SK-N-SH (cell line): ENCODE measurements at regions not wholly inside any gene's neighbourhood (a gene's known extent, or its start where the extent isn't known, plus 50 kb on each side); places are given as distances from the start of the nearest gene placed in this dataset.

Experiments
- CTCF ChIA-PET: fragments of 300-600, 350-600 bp; formaldehyde crosslinking; extraction: SDS; loops from one replicate; lab custom pipeline; 2021; lab: Yijun Ruan, JAX
- POLR2A ChIA-PET: fragments of 350-600 bp; sonication (Branson Sonifier 250); formaldehyde crosslinking; extraction: SDS; loops from one replicate; lab custom pipeline; 2020; ENCODE audit warnings: antibody characterized with exemption, inconsistent platforms; lab: Yijun Ruan, JAX
- DNase-seq: peaks from one replicate; pipeline ENCODE4 v3.0.0; 2012
- H2AFZ ChIP-seq: fragments of 200-600 bp; sonication (generic); 2 replicates; pipeline ENCODE4 v1.8.1; 2016; ENCODE audit warnings: antibody characterized with exemption, mild to moderate bottlenecking, low read depth
- H3F3A ChIP-seq: fragments of 200-600 bp; sonication (generic); replicated peaks from 2 replicates; pipeline ENCODE3; 2016; ENCODE audit warnings: antibody characterized with exemption, mild to moderate bottlenecking; ENCODE audit not compliant: insufficient read depth
- H3K27ac ChIP-seq, 2 experiments: fragments of 200-500 bp in 1 of 2; fragments of 200-600 bp in 1 of 2; sonication (Bioruptor generic) in 1 of 2; sonication (generic), shearing (Covaris generic) in 1 of 2; 2 replicates each; pipeline versions ENCODE4 v1.5.1 to v1.6.1; 2014 to 2016; ENCODE audit warnings: low read depth in 2 of 2, inconsistent platforms in 1 of 2, low read length in 1 of 2, mild to moderate bottlenecking in 1 of 2, mixed read lengths in 1 of 2
- H3K27me3 ChIP-seq: fragments of 200-600 bp; sonication (generic), shearing (Covaris generic); 2 replicates; pipeline ENCODE4 v1.6.1; 2016; ENCODE audit warnings: mixed run types; ENCODE audit not compliant: insufficient read depth
- H3K36me3 ChIP-seq, 2 experiments: fragments of 200-500 bp in 1 of 2; fragments of 200-600 bp in 1 of 2; sonication (Bioruptor generic) in 1 of 2; sonication (generic) in 1 of 2; replicated peaks in 1 of 2; 2 replicates each; pipeline versions ENCODE3 to v1.5.1; 2014 to 2016; ENCODE audit warnings: low read length in 1 of 2, mild to moderate bottlenecking in 1 of 2; ENCODE audit not compliant: insufficient read depth in 2 of 2, control insufficient read depth in 1 of 2
- H3K4me1 ChIP-seq, 2 experiments: fragments of 200-500 bp in 1 of 2; fragments of 200-600 bp in 1 of 2; sonication (Bioruptor generic) in 1 of 2; sonication (generic), shearing (Covaris generic) in 1 of 2; 2 replicates each; pipeline versions ENCODE4 v1.5.1 to v1.6.1; 2014 to 2016; ENCODE audit warnings: low read depth in 1 of 2, low read length in 1 of 2, mixed run types in 1 of 2; ENCODE audit not compliant: insufficient read depth in 2 of 2, control insufficient read depth in 1 of 2
- H3K4me2 ChIP-seq: fragments of 200-600 bp; sonication (generic), shearing (Covaris generic); 2 replicates; pipeline ENCODE4 v1.6.1; 2017; ENCODE audit warnings: mixed run types
- H3K4me3 ChIP-seq, 2 experiments: fragments of 200-500 bp in 1 of 2; fragments of 200-600 bp in 1 of 2; sonication (Bioruptor generic) in 1 of 2; sonication (generic), shearing (Covaris generic) in 1 of 2; 2 replicates each; pipeline versions ENCODE4 v1.5.1 to v1.8.1; 2014 to 2016; ENCODE audit warnings: low read depth in 2 of 2, inconsistent platforms in 1 of 2, low read length in 1 of 2, mild to moderate bottlenecking in 1 of 2, mixed read lengths in 1 of 2, moderate library complexity in 1 of 2
- H3K79me2 ChIP-seq: fragments of 200-600 bp; sonication (generic); 2 replicates; pipeline ENCODE4 v1.8.1; 2017; ENCODE audit warnings: mild to moderate bottlenecking; ENCODE audit not compliant: insufficient read depth
- H3K9ac ChIP-seq: fragments of 200-600 bp; sonication (generic); 2 replicates; pipeline ENCODE4 v1.6.1; 2017; ENCODE audit warnings: mixed run types
- H3K9me2 ChIP-seq: fragments of 200-600 bp; sonication (generic); 2 replicates; pipeline ENCODE4 v1.6.1; 2017; ENCODE audit warnings: mixed run types
- H3K9me3 ChIP-seq: fragments of 200-600 bp; sonication (generic); 2 replicates; pipeline ENCODE4 v1.6.1; 2017; ENCODE audit warnings: mixed run types, mild to moderate bottlenecking, moderate library complexity
- H4K20me1 ChIP-seq: fragments of 200-600 bp; sonication (generic); 2 replicates; pipeline ENCODE4 v1.6.1; 2017; ENCODE audit warnings: mild to moderate bottlenecking, mixed run types; ENCODE audit not compliant: insufficient read depth
- CHD2 ChIP-seq: fragments of 150-350 bp; IDR thresholded peaks from 2 replicates; pipeline ENCODE4 v1.6.1; 2018; ENCODE audit warnings: low read length; ENCODE audit not compliant: partially characterized antibody
- ELF1 ChIP-seq: IDR thresholded peaks from 2 replicates; pipeline ENCODE4 v1.4.0; 2012
- EZH2phosphoT487 ChIP-seq: fragments of 200-600 bp; sonication (generic); IDR thresholded peaks from 2 replicates; pipeline ENCODE4 v1.6.1; 2017; ENCODE audit warnings: low read depth, mixed run types, mild to moderate bottlenecking, antibody characterized with exemption, moderate library complexity, borderline replicate concordance
- FOSL2 ChIP-seq: IDR thresholded peaks from 2 replicates; pipeline ENCODE4 v1.4.0; 2012; ENCODE audit warnings: low read depth, mild to moderate bottlenecking, moderate library complexity, borderline replicate concordance
- FOXM1 ChIP-seq: IDR thresholded peaks from 2 replicates; pipeline ENCODE4 v1.4.0; 2012; ENCODE audit warnings: low read depth, mild to moderate bottlenecking
- GABPA ChIP-seq: IDR thresholded peaks from 2 replicates; pipeline ENCODE4 v1.4.0; 2012; ENCODE audit warnings: low read depth, mild to moderate bottlenecking
- JUND ChIP-seq: IDR thresholded peaks from 2 replicates; pipeline ENCODE4 v1.4.0; 2012
- MAX ChIP-seq: IDR thresholded peaks from 2 replicates; pipeline ENCODE4 v1.4.0; 2012; ENCODE audit warnings: low read depth
- MEF2A ChIP-seq: IDR thresholded peaks from 2 replicates; pipeline ENCODE4 v1.4.0; 2012; ENCODE audit warnings: low read depth, borderline replicate concordance
- MXI1 ChIP-seq: IDR thresholded peaks from 2 replicates; pipeline ENCODE4 v1.6.1; 2012; ENCODE audit warnings: mild to moderate bottlenecking, low read depth, low read length, improper control_type of control experiment
- POLR2AphosphoS5 ChIP-seq: IDR thresholded peaks from 2 replicates; pipeline ENCODE4 v1.6.1; 2012; ENCODE audit warnings: low read depth, low read length
- RAD21 ChIP-seq: IDR thresholded peaks from 2 replicates; pipeline ENCODE4 v1.6.1; 2012; ENCODE audit warnings: mild to moderate bottlenecking, low read length
- RCOR1 ChIP-seq: fragments of 150-350 bp; IDR thresholded peaks from 2 replicates; pipeline ENCODE4 v1.6.1; 2017; ENCODE audit warnings: antibody characterized with exemption, low read length
- REST ChIP-seq: IDR thresholded peaks from 2 replicates; pipeline ENCODE4 v1.6.1; 2012; ENCODE audit warnings: mild to moderate bottlenecking, low read depth, low read length, moderate library complexity
- RFX5 ChIP-seq: IDR thresholded peaks from 2 replicates; pipeline ENCODE4 v1.6.1; 2012; ENCODE audit warnings: mild to moderate bottlenecking, improper control_type of control experiment, low read length
- RXRA ChIP-seq: IDR thresholded peaks from 2 replicates; pipeline ENCODE4 v1.4.0; 2012; ENCODE audit warnings: low read depth, mild to moderate bottlenecking, borderline replicate concordance
- SIN3A ChIP-seq: IDR thresholded peaks from 2 replicates; pipeline ENCODE4 v1.6.1; 2012; ENCODE audit warnings: low read depth, mild to moderate bottlenecking, low read length, moderate library complexity, borderline replicate concordance
- TCF12 ChIP-seq: IDR thresholded peaks from 2 replicates; pipeline ENCODE4 v1.4.0; 2012
- TEAD4 ChIP-seq: IDR thresholded peaks from 2 replicates; pipeline ENCODE4 v1.4.0; 2012; ENCODE audit warnings: mild to moderate bottlenecking, borderline replicate concordance; ENCODE audit not compliant: insufficient read depth
- USF1 ChIP-seq: IDR thresholded peaks from 2 replicates; pipeline ENCODE4 v1.4.0; 2012; ENCODE audit warnings: low read depth, borderline replicate concordance
- YY1 ChIP-seq: IDR thresholded peaks from 2 replicates; pipeline ENCODE4 v1.4.0; 2012; ENCODE audit warnings: low read depth, mild to moderate bottlenecking
- WGBS: methylation state at CpG from one replicate; pipeline ENCODE4 v1.1.6; 2017; ENCODE audit warnings: low lambda C conversion rate; 5-methylcytosine and 5-hydroxymethylcytosine counted together

DNA sequence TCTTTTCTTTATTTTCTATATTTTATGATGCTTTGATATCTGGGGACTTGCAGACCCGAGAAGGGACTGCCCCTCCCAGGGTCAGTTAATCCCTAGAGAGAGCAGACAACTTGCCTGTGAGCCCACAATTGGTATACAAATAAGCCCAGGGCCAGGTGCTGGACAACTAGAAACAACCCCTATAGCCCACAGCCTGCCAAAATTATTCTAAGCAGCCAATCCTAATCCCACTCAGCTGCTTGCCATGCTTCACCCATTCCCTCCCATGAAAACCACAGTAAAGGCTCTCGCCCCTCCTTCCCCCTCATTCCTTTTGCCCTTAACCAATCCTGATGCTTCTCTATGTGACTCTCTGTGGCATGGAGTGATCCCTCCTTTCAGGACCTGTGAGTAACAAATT, 380.7 kb downstream of the RBM43 start:
- Histone ChIP-seq H3K36me3 (no peaks in the 10 kb centered on the region), H3K9ac (no peak overlapping the region), H3K27me3 (no peaks in the 10 kb centered on the region), H3K4me3 (no peak overlapping the region), H3K79me2 (no peaks in the 10 kb centered on the region), H3K9me3 (no peaks in the 10 kb centered on the region), H3K4me2 (no peak overlapping the region), H3K9me2 (no peaks in the 10 kb centered on the region), H3F3A (no peaks in the 10 kb centered on the region), H2AFZ (no peak overlapping the region), H3K27ac (no peak overlapping the region), H3K4me1 (peaks cover 0 to 8% of the 10 kb centered on the region in 2 experiments; a peak in 1 of 4 replicates), H4K20me1 (no peaks in the 10 kb centered on the region)
- ChIA-PET POLR2A (no interaction called here), CTCF (no interaction called here)
- TF ChIP-seq RCOR1 (no peak), RAD21 (no peak), FOXM1 (no peak), ELF1 (no peak), FOSL2 (no peak), GABPA (no peak), JUND (no peak), TCF12 (no peak), MEF2A (no peak)
- WGBS = 46% methylated on average over 2 of the region's 2 CpGs
- no peak for DNase-seq

- no peaks in the 10 kb centered on the region for H3K9me2 ChIP-seq
- H3K9ac ChIP-seq = no peak overlapping the region
- CTCF ChIA-PET = interaction anchor here (1.3 kb wide), 1 partner anchor 26 kb away, joined by 3 read pairs; no protein-coding TSS in a partner anchor
- no peaks in the 10 kb centered on the region for H3K36me3 ChIP-seq
- H2AFZ ChIP-seq = no peak overlapping the region
- no peak overlapping the region for H3K27ac ChIP-seq
- no peaks in the 10 kb centered on the region for H3K79me2 ChIP-seq
- no peaks in the 10 kb centered on the region for H4K20me1 ChIP-seq
- no peaks in the 10 kb centered on the region for H3K27me3 ChIP-seq
- WGBS = 92% methylated on average over 1 of the region's 1 CpG
- H3K4me2 ChIP-seq = no peak overlapping the region
- no peaks in the 10 kb centered on the region for H3K9me3 ChIP-seq
- POLR2A ChIA-PET = no interaction called here
- no peak overlapping the region; a peak in 1 of 4 replicates for H3K4me3 ChIP-seq
- TF ChIP-seq MAX = no peak
- no peak for TF ChIP-seq RFX5
- TF ChIP-seq REST = no peak
- TF ChIP-seq CHD2 = no peak
- no peak for TF ChIP-seq POLR2AphosphoS5
- TF ChIP-seq RCOR1 = no peak
- TF ChIP-seq EZH2phosphoT487 = no peak
- no peak for TF ChIP-seq YY1
- no peak for TF ChIP-seq MXI1
- TF ChIP-seq SIN3A = no peak
- TF ChIP-seq MEF2A = no peak
- TF ChIP-seq RXRA = no peak
- TF ChIP-seq RAD21 = no peak
- TF ChIP-seq ELF1 = no peak
- TF ChIP-seq TEAD4 = no peak
- TF ChIP-seq USF1 = no peak
- DNase-seq = no peak
- H3F3A ChIP-seq = no peaks in the 10 kb centered on the region
- peaks cover 0 to 5% of the 10 kb centered on the region in 2 experiments; a peak in 2 of 4 replicates for H3K4me1 ChIP-seq
Observed at GRCh38 chr2:150878356-150878755, 383.3 kb downstream of the RBM43 start.
